ENCODE measurements at regions not wholly inside any gene's neighbourhood (a gene's known extent, or its start where the extent isn't known, plus 50 kb on each side); places are given as distances from the start of the nearest gene placed in this dataset.

- H3K9me3 Mint-ChIP-seq: peaks cover 8% of the 10 kb centered on the region
- H3K27ac Mint-ChIP-seq: no peak overlapping the region
These were observed 309.8 kb downstream of the CCER1 start for GRCh38 chr12:90645181-90645580.

GRCh38 chr12:90631591-90632212, 323.3 kb downstream of the CCER1 start:
- Mint-ChIP-seq H3K27ac (no peak overlapping the region), H3K36me3 (ENCODE audit: low read depth) (no peaks in the 10 kb centered on the region), H3K4me3 (no peak overlapping the region), H3K4me1 (peaks cover 4% of the 10 kb centered on the region), H3K27me3 (ENCODE audit: low read depth) (no peaks in the 10 kb centered on the region), H3K9me3 (no peaks in the 10 kb centered on the region)
- TF ChIP-seq CTCF (IDR thresholded peaks at IDR 0.05; ENCODE audit: unreplicated experiment in 3 of 3): no peak

More at GRCh38 chr12:90645181-90645580, 309.8 kb downstream of the CCER1 start:
- H3K36me3 Mint-ChIP-seq (ENCODE audit: low read depth): no peaks in the 10 kb centered on the region
- no peaks in the 10 kb centered on the region for H3K27me3 Mint-ChIP-seq (ENCODE audit: low read depth)
- H3K4me1 Mint-ChIP-seq: no peaks in the 10 kb centered on the region
- no peak for TF ChIP-seq CTCF (IDR thresholded peaks at IDR 0.05; ENCODE audit: unreplicated experiment in 3 of 3)
- no peak overlapping the region for H3K4me3 Mint-ChIP-seq

- H3K27ac Mint-ChIP-seq: no peak overlapping the region
- H3K9me3 Mint-ChIP-seq: no peaks in the 10 kb centered on the region
- no peaks in the 10 kb centered on the region for H3K36me3 Mint-ChIP-seq (ENCODE audit: low read depth)
- H3K4me1 Mint-ChIP-seq: peaks cover 4% of the 10 kb centered on the region
- no peaks in the 10 kb centered on the region for H3K27me3 Mint-ChIP-seq (ENCODE audit: low read depth)
- H3K4me3 Mint-ChIP-seq: no peak overlapping the region
- TF ChIP-seq CTCF (IDR thresholded peaks at IDR 0.05; ENCODE audit: unreplicated experiment in 3 of 3): no peak
These were observed 325.0 kb downstream of the CCER1 start for GRCh38 chr12:90630006-90630405.

- Mint-ChIP-seq H3K9me3 (no peaks in the 10 kb centered on the region), H3K27ac (no peak overlapping the region), H3K4me1 (peaks cover 4% of the 10 kb centered on the region), H3K36me3 (ENCODE audit: low read depth) (no peaks in the 10 kb centered on the region), H3K4me3 (no peak overlapping the region), H3K27me3 (ENCODE audit: low read depth) (no peaks in the 10 kb centered on the region)
- TF ChIP-seq CTCF (IDR thresholded peaks at IDR 0.05; ENCODE audit: unreplicated experiment in 3 of 3): no peak
These were observed 326.8 kb downstream of the CCER1 start for GRCh38 chr12:90628213-90628612.

- H3K4me3 Mint-ChIP-seq: no peak overlapping the region
- H3K27ac Mint-ChIP-seq: no peak overlapping the region
- H3K27me3 Mint-ChIP-seq (ENCODE audit: low read depth): no peaks in the 10 kb centered on the region
- peaks cover 4% of the 10 kb centered on the region for H3K4me1 Mint-ChIP-seq
- TF ChIP-seq CTCF (IDR thresholded peaks at IDR 0.05; ENCODE audit: unreplicated experiment in 3 of 3): no peak
- no peaks in the 10 kb centered on the region for H3K9me3 Mint-ChIP-seq
- H3K36me3 Mint-ChIP-seq (ENCODE audit: low read depth): no peaks in the 10 kb centered on the region
These were observed 327.6 kb downstream of the CCER1 start for GRCh38 chr12:90627180-90627896.

GRCh38 chr12:90622431-90622830, 332.5 kb downstream of the CCER1 start:
- no peaks in the 10 kb centered on the region for H3K9me3 Mint-ChIP-seq
- no peaks in the 10 kb centered on the region for H3K36me3 Mint-ChIP-seq (ENCODE audit: low read depth)
- H3K27ac Mint-ChIP-seq: no peak overlapping the region
- no peak for TF ChIP-seq CTCF (IDR thresholded peaks at IDR 0.05; ENCODE audit: unreplicated experiment in 3 of 3)
- H3K4me1 Mint-ChIP-seq: no peaks in the 10 kb centered on the region
- H3K27me3 Mint-ChIP-seq (ENCODE audit: low read depth): no peaks in the 10 kb centered on the region
- H3K4me3 Mint-ChIP-seq: no peak overlapping the region

All from nephron (organoid).